NCI-H1092 treated with DMSO at 0.1 percent for 48 hours (cell line): ENCODE measurements at regions not wholly inside any gene's neighbourhood (a gene's known extent, or its start where the extent isn't known, plus 50 kb on each side); places are given as distances from the start of the nearest gene placed in this dataset.
A peak's percentile ranks its signal among the peaks of the same experiment; 100 is the strongest.

ENCODE experiments used
- DNase-seq: peaks from one replicate; lab custom pipeline; 2025; lab: John Stamatoyannopoulos, UW

DNA sequence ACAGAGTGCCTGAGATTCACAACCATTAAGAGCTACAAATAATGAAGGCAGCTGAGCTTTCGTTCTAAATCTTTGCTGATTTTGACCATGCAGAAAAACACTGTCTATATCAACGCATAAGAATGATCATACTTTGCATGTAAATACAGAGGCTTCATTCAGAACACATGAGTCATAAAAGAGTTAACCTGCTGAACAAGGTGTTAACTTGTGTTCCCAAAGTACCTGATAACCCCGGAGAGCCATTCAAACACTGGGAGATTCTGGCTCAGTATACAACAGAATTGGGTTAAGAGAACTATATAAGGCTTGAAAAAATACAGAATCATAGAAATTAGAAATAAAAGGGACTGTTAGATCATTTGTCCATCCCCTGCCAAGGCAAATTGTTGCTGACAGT, 964.3 kb upstream of the TENM3 start:
- DNase-seq, result no peak

DNA sequence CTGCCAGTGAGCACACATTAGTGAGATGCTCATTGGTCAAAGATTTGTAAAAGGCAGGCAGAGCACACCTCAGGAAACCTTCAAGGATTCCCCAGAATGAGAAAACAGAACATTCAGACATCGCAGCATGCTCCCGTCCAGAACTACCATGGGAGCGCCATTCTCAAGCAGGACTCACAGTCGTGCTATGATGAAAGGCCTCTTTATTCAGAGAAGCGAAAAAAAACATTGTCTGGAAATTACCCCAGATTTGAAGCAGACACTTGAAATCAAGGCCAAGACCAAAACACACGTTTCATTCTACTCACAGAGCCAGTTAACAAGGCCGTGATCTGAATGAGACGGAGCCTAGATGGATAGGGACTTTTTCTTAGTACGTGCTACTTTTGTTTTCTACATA, 961.8 kb upstream of the TENM3 start:
- no peak for DNase-seq

DNA sequence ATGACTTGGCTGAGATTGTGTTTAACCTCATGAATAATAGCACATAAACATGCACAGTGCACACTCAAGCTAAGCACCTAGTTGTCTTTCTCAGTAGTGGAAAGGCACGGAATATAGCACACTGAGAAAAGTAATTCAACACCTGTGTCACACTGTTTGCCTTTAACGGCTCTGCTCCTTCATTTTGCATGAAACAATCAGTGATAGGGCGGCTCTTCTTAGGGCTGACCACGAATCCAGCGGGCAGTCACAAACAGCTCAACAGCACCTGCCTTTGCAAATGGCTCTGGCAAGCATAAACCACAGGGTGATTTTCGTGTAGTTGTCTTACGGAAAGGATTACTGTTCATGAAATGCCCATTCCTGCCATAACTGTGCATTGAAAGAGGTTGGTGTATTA, 954.0 kb upstream of the TENM3 start:
- peak; percentile 90 for DNase-seq

DNA sequence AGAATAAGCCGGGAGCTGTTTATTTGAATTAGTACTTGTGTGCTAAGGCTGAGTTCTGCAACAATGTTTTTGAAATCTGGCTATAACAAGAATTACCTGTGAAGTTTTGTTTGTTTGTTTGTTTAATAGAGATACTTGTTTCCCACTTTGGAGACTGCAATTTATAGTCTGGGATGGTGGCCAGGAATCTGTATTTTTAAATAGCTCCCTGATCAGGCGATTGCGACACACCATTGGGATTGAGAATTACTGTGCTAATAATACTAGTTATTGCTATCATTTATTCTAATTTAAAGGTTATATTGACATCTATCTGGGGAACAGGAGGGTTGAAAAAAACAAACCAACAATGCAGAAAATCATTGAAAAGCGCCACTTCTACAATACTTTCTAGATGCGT, 951.6 kb upstream of the TENM3 start:
- no peak for DNase-seq

DNA sequence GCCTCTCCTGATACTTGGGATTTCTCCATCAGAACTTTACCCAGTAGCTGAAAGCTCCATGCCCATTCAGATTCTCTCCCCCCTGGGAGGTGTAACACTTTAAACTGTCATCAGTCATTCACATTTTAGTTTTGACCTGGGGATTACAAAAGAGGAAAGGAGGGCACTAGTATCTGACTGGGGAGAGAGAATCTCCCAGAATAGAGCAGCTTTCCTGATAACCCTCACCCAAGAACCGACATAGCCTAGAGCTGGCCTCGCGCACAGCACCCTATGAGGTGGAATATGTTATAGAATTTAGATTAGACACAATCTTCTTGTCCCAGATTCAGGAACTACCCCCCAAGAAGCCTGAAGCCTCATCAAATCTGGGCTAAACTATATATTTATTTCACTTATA, 950.2 kb upstream of the TENM3 start:
- no peak for DNase-seq

GRCh38 chr4:181293541-181293940, 949.7 kb upstream of the TENM3 start:
- no peak for DNase-seq

DNA sequence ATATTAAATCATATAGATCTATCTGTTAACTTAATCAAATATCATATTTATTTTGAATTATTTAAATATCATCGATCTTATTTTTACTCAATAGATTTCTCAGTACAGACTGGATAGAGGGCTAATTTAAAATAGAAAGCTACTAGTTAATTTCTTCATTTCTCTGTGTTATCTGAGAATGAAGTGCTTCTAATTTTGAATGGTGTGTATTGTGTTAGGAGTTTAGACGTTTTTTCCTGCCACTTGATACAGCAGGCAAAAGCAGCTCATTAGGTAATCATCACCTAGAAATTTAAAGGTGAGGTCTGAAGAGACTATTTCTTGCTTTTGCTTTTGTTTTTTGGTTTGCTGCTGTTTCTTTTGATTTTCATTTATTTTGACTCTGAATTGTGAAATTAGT, 948.8 kb upstream of the TENM3 start:
- DNase-seq, result no peak

GRCh38 chr4:181301735-181302710, 941.2 kb upstream of the TENM3 start:
- DNase-seq, result peak; percentile 78

DNA sequence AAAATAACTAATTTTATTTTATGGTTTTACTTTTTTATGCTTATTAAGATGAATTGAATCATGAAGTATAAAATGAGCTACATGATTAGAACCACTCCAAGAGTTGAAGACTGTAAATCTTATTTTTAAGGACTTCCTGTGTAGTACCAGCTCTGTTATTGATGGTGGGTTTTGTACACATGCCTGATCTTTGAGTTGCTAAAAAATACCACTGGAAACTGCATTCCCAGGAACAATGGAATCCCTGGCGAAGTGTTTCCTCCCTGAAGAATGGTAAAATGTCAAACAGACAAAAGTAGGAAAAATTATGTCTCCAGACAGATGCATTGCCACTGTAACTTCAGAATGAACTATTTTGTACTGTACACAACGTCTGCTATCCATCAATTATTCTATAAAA, 935.4 kb upstream of the TENM3 start:
- no peak for DNase-seq

DNA sequence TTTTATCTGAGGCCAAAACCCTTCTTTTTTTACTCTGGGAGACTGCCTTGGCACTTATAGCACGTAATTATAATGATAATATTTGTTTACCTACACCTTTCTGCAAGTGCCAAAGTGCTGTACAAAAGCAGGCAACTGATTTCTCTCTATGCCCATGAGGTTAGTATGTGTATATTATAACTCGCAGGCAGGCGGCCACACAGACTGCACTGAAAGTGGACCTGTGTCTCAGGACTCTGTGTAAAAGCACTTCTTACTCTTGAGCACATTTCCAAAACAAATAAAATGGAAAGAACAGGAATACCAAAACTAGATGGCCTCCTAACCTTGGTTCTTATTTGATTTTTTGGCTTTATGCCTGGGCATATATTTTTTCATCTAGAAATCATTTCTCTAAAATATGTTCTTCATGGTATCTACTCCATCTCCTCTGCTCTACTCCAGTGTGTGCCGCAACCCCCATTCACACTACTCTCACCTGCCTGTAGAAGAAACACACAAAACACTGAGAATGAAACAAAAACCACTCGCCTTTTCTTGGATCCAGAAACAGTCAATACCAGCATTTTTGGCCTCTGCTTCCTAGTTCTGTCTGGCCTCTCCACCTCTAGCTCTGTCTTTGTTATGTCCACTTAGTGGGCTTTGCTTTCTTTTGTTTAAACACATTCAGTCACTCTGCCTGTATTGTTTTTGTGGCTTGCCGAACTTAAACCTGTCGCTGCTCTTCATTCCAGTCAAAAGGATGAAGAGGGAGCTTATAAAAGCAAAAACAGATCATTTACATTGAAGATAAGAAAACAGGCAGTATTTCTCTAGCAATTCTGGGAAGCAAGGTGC, 934.5 kb upstream of the TENM3 start:
- DNase-seq, result peak; percentile 85

- no peak for DNase-seq
These were observed 931.1 kb upstream of the TENM3 start for GRCh38 chr4:181312066-181312465.

DNA sequence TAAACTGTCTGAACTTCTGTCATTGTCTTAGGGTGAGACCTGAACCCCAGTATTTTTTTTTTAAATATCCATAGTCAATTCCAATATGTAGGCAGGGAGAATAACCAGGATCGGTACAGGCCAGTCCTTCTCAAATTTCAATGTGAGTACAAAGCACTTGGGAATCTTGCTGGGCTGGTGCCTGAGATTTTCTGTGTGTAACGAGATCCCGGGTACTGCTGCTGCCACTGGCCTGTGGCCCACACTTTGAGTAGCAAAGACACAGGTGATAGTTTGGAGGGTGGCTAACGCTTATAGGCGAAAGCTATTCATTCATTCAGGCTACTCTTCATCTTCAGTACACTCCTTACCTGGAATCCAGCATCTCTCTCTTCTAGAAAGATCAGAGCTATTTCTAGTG, 923.6 kb upstream of the TENM3 start:
- DNase-seq, result peak; percentile 33

DNA sequence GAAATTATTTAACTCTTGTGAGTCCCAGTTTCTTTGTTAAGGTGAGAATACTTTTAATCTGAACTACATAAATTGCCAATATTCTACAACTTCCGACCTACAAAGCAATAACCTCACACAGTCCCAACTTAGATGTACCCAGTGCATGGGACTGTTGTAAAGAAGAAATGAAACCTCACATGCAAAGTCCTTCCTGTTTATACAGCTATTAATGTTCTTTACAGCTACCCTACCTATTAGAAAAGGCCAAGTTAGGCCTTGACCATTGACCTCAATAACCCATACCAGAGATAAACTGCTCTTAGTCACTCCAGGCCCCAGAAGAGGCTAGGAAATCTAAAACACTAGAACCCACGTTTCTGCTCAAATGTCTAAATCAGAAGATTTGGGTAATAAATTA, 920.1 kb upstream of the TENM3 start:
- DNase-seq, result no peak

GRCh38 chr4:181330654-181331201, 912.5 kb upstream of the TENM3 start:
- no peak for DNase-seq

- no peak for DNase-seq
These were observed 912.0 kb upstream of the TENM3 start for GRCh38 chr4:181331214-181331613.

- DNase-seq, result no peak
These were observed 897.3 kb upstream of the TENM3 start for GRCh38 chr4:181345931-181346330.

DNA sequence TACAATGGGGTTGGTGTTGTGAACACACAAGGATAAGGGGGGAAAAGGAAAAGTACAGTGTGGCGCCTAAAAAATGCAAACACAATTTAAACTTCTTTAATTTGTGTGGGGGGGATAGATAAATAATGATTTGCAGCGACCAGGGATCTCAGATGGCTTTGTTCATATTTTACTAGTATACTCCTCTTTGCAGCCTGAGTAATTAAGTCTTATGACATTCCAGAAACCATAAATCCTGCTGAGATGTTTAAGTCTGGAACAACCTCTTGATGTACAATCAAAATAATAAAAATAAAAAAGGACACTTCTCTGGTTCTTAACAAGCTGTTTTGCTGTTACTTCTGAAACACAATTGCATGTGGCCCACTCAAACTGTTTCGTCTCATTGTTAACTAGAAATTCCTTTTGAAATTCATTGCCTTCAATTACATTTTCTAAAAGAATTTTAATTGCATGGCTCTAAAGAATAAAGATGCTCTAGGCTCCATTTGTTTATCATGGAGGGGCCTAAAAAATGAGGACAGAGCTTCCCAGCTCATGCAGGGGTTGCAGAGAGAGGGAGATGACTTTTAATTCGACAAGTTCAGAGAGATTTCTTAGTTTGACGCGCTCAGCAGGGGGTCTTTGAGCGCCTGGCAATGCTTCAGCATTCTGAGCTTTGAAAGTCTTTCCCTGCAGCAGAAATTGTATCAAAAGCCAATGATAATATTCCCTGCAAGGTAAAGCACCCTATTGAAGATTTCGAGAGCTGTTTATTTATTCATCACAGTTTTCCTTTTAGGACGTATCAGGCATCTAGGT, 892.4 kb upstream of the TENM3 start:
- DNase-seq, result no peak

DNA sequence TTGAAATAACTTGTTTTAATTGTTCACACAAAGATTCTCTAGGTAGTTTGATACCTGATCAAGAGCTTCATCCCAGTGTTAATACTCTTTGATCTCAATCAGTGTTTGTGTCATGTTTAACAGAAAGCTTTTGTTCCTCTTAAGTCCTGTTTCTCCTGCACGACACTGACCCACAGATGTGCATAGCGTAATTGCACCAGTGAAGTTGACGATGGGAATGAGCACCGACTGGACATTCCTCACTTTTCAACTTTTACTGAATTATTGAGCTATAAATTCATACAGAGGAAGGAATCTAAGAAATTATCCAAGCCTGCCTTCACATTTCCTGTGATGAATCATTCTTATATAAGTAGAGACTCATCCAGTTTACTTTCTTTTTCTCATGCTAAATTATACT, 878.7 kb upstream of the TENM3 start:
- no peak for DNase-seq

GRCh38 chr4:181365671-181366070, 877.5 kb upstream of the TENM3 start:
- DNase-seq, result no peak

DNA sequence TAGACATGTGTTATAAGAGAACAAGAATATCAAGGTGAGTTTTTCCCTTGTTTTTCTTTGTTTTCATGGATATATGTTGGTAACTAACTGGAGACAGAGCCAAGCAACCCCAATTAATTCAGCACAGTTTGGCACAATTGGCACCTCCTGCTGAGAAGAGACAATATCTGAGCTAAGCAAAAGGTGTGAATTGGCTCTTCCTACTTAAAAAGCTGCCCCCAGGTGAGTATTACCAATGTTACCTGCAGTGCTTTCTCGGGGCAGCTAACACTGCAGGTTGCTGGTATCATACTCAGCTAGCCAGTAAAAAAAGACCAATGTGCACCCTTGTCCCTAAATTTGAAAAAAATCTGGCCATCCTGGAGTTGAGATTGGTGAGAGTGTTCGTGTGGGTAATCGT, 871.2 kb upstream of the TENM3 start:
- no peak for DNase-seq

DNA sequence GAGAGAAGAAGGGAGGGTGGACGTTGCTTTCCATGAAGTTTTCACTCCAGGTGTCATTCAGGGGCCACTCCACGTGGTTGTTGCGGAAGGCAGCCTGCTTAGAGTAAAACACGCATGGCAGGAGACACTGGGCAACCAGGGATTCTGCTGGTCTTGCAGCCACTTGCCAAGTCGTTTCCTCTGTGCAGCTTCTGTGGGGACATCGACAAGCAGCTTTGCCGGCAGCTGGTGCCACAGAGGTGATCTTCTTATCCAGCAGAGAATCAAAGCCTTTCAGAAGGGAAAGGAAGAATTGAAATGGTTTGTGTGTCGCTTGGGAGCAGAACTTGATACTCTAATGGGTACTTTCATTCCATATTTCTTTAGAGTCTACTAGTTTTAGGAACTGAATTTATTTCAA, 867.1 kb upstream of the TENM3 start:
- DNase-seq, result no peak

- no peak for DNase-seq
These were observed 855.1 kb upstream of the TENM3 start for GRCh38 chr4:181388061-181388460.
